HG03060 (cell line): ENCODE measurements at regions not wholly inside any gene's neighbourhood (a gene's known extent, or its start where the extent isn't known, plus 50 kb on each side); places are given as distances from the start of the nearest gene placed in this dataset.

Source experiments
- ATAC-seq: cut with Tn5 transposase; IDR thresholded peaks from one replicate; pipeline ENCODE4 v1.9.1; 2021; ENCODE audit warnings: low read depth, moderate number of reproducible peaks; ENCODE audit not compliant: unreplicated experiment

DNA sequence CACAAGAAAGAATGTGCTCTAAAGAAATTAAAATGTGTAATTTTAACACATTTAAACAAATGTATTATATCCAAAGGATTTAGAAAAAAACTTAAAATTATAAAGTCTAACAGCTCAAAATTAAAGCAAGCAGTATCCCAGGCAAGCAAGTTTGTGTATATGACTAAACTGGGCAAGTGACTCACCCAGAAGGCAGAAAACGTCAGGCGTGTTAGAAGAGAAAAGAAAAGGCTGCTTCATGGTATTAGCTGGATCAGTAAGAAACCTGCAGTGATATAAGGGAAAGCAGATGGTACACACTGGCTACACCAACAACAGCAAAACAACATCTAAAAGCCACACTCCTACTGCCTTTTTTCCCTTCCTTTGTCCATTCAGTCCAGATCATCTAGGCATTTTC lies 250.6 kb upstream of the NDST3 start:
- ATAC-seq = no peak

DNA sequence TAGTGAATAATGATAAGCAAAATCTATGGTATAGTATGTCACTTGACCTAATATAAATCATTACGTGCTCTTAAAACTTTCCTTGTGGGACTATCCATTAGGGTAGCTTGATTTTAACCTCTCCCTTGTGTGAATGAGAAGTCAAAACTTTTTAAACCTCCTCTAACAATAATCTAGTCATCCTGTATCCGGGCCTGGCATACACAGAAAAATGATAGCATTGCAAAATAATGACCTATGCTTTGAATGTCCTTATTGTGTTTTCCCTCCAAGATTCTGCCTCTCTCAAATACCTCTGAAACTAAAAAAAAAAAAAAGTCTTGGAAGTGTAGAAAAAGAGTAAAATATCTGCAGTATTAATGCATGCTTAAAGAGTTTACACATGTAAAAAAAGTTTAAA lies 250.0 kb upstream of the NDST3 start:
- no peak for ATAC-seq

DNA sequence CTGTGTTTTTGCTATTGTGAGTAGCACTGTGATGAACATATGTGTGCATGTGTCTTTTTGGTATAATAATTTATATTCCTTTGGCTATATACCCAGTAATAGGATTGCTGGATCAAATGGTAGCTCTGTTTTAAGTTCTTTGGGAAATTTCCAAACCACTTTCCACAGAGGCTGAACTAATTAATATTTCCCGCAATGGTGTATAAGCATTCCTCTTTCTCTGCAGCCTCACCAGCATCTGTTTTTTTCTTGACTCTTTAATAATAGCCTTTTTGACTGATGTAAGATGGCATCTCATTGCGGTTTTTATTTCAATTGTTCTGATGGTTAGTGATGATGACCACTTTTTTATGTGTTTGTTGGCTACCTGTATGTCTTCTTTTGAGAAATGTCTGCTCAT lies 247.7 kb upstream of the NDST3 start:
- no peak for ATAC-seq

DNA sequence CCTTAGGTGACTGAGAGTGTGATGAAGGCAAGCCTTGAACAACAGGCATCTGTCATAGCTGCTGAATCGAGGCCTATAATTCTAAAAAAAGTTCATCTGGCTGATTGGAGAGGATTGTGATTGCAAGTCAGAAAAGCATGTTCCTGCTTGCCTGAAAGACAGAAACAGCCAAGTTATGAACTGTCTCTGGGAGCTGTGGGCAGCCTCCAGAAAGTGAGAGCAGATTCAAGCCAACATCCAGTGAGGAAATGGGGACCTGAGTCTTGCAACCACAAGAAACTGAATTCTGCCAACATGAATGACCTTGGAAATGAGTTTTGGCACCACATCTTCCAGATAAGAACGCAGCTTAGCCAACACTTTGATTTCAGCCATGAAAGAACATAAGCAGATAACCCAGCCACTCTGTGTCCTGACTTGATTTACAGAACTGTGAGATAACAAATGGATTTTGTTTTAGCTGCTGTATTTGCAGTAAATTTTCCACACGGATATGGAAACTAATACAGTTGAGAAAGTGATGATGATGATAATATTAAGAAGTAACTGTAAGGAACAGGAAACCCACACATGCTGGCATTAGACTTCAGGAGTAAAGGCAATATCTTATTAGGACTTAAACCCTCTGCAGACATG lies 240.3 kb upstream of the NDST3 start:
- no peak for ATAC-seq

DNA sequence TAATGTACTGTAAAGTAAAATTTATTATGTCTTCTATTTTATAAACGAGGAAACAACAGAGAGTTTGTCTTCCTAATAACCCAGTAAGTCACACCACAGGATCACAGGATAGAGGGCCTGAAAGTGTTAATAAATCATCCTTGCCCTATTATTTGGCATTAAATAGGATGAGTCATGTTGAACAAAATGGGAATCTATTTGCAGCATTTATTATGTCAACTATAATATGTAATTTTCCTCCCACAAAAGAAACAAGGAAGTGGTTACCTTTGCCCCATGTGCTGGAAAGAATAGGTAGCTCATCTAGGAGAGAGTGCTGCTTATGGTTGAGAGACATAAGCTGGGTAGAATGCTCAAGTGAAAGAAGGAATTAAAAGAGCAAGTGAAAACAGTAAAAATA lies 237.6 kb upstream of the NDST3 start:
- ATAC-seq = no peak

DNA sequence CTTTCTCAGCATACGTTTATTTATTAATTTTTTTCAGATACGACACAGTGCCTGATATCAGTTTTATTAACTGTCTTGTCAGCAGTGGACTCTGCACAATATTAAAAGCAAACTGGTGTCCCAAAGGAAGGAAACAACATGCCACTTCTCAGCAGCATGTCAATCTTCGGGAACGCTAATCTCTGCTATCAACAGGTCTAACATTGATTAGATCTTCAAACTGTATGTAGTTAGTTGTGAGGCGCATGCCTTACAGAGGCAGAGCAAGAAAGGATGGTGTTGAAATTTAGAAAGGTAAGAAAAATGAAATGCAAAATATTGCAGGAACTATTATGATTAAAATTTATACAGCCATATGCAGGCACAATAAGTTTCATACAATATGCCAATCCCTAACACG lies 233.7 kb upstream of the NDST3 start:
- ATAC-seq = no peak

DNA sequence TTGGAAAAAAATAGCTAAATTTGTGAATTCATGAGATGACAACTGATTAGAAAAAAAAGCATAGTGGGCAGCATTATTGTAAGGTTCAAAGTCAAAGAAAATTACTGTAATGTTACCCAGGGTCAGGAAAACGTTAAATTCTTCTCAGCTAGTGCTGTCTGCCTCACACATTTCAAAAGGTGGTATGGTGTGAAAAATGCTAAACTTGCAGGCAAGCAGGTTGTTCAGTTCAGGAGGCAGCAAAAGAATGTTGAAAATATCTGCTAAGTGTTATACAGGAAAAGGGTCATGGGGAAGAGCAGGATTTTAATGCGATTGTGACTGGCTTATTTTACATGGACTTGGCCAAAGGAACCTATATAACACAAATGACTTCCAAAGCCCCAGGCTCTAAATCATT lies 232.5 kb upstream of the NDST3 start:
- no peak for ATAC-seq

DNA sequence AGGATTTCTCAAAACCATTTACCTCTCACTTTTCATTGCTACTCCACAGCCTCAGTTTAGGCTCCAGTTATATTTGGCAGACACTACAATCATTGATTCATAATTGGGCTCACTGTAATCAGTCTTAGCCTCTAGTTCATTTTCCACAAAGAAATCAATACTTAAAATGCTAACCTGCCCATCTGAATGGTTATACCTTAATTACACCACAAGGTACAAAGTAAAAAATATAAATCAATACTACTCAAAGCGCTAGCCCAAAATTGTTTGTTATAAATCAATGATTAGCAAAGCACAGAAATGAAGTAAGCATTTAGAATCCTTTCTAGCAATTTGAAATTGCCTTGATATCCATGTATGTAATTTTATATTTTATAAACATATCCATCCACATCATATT lies 222.6 kb upstream of the NDST3 start:
- no peak for ATAC-seq

DNA sequence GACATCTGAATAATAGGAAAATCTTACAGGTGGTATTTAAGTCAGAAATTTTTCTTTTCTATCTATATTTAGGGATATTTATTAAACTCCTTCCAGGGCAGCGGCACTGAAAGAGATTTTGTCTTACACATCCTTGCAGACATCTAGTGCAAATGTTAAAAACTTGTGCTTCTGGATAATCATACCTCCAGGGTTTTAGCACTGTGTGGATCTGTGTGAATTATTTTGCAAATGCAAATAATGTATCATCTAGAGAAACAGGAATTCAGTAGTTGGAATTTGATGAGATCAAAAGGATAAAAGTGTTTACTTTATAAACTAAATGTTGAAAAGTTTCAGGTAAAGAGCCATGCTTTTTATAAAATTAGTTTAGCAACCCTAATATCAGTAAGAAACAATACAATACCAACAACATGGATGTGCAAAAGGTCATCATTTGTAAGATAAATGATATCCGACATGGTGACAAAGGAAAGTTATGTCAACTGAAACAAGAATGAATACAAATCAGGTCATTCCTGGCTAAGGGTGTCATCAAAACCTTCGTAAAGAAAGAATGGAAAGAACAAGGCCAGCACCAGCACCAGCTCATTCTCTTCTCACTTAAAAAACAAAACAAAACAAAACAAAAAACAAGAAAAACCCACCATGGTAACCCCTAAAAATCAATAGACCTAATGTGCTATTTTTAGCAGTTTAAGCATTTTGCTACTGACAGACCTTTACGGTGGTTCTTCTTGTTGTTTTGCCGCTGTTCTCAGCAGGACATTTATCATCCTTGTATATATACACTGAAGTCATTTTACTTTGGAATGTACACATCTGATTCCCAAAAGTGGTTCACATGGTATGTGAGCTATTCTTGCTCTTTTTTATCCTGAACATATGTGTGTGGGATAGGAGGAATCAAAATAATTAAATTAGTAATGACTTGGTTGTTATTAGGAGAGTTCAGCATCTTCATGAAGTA lies 219.7 kb upstream of the NDST3 start:
- no peak for ATAC-seq

DNA sequence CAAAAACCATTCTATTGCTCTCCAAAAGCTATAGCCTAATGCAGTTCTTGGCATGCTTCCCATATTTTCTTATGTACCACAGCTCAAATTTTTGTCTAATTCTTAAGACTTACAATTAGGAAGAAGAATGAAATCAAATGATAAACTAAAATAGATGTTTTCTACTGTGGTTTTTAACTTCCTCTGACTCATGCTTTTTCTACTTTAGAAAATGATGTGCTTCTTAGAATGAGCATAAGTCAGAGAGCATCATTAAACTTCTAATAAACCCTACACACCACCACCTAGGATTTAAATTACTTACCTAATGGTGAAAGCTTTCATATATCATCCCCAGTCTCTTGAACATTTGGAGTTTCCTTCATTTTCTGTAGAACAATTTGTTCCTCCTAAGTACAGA lies 217.0 kb upstream of the NDST3 start:
- ATAC-seq = no peak

DNA sequence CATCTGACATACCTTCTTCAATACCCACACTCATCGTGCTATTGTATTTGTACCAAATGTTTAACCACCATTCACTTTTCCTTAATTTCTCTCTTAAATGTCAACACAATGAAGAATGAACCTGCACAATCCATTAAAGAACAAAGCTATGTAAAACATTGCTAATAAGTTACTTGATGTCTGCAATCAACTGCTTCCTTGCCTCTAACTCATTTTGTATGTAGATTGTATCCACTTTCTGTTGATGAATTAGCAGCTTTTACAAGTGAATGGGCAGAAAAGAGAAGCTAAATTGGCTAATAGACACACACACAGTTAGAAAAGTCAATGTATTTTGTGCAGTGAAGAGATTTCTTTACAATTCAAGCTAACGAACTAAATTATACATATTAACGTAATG lies 212.5 kb upstream of the NDST3 start:
- no peak for ATAC-seq

DNA sequence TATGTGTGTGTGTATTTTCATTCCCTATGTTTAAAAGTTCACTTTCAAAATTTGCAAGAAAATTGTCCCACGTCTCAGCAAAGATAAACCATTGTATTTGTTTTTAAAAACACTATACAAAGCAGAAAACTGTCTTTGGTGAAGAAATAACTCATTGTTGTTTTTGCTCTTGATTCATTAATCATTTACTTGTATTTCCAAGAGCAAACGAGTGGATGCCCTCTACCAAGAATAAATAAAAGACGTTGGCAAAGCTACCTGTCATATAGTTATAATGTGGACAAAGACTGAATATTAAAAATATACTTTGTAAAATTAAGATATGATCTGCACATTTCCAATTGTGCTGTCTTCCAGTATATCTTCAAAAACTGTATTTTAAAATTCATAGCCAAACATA lies 210.9 kb upstream of the NDST3 start:
- no peak for ATAC-seq

DNA sequence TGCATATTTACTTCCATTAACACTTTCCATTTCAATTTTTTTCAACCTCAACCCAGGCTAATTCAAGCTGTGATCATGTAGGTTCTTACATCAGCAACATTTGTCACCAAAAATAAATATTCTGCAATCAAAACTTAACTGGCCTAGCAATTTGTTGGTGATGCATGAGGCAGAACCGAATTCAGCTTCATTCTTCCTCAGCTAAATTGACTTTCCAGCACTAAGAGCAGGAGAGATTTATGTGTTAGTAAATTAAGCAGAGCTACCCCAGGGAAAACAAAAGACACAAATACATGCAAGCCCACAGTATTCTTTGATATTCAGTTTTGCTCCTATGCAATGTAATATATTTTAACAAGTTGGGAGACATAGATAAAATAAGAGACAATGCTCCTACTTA lies 208.7 kb upstream of the NDST3 start:
- no peak for ATAC-seq

DNA sequence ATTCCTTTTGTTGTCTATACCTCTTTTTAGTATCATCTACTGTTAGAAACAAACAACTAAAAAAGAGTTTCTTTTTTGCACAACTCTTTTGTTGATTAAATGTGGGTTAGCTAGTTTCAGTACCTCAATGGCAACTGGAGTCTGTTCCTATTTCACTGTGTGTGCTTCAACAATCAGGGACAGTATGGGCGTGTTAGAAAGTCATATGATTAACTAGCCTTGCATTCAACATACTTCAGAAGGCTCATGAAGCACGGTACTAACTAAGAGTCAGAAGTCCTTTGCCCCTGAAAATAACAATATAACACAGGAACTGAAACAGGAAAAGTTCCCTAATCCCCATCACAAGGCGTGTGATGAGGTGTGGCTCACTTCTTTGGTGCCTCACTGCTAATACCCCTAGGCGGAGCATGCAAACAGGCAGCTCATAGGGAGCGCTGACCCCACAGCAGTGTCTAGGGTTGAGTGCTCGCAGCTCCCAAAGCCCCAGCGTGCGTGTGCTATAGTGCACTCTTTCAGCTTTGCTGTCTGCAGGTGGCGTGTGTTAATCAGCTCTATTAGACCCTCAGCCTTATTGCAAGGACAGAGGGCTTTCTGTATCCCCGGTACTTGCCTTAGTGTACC lies 203.1 kb upstream of the NDST3 start:
- no peak for ATAC-seq

DNA sequence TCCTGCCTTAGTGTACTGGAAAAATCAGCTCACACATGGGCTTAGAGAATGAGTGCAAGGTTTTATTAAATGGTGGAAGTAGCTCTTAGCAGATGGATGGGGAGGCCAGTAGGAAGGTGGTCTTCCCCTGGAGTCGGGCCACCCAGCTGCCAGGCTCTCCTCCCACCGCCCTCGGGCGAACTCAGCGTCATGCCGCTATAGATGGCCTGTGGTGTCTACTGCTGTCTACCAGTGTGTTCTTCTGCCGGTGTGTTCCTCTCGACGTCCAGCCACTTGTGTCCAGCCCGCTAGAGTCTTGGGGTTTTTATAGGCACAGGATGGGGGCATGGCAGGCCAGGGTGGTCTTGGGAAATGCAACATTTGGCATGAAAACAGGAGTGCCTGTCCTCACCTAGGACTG lies 198.7 kb upstream of the NDST3 start:
- no peak for ATAC-seq

DNA sequence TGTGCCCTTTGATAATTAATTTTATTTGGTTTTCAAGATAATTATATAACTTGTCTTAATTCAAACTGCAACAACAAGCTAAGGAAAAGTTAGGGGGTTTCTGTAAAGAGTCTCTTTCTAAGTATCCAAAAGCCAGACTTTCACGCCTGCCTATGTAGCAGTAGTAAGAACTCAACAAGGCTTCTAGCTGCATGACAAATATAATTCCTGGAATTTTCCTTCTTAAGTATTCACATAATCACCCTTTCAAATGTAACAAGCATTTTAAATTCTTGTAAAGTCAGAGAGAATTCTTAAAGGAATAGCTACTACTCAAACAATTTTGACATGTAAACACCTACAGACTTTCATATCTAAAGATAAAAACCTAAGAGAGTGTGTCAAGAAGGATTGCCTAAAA lies 189.7 kb upstream of the NDST3 start:
- ATAC-seq = no peak

DNA sequence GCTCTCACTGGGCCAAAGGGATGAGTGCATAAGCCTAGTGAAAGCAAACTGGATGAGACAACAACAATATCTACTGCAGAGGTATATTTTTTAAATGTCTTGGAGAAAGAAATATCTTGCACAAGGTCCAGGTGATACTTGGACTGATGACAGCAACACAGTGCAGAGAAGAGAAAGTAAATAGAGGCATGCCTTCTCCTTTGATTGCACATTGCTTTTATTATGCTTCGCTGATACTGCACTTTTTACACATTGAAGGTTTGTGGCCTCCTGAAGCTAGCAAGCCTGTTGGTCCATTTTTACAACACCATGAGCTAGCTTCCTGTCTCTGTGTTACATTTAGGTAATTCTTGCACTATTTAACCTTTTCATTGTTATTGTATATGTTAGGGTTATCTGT lies 189.0 kb upstream of the NDST3 start:
- no peak for ATAC-seq

DNA sequence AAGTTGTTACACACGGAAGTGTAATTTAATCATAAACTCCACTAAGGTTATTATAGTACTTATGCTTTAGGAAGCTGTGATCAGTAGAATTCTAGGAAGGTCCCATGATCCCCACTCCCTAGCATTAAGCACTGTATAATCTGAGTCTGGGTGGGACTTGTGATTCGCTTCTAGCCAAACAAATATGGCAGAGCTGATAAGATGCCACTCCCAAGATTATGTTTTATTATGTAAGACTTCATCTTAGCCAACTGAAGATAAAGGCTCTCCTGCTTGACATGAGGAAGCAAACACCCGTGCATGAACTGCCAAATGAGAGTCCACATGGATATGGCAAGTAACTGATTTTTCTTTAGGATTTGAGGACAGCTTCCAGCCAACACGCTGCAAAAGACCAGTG lies 186.4 kb upstream of the NDST3 start:
- ATAC-seq = no peak

DNA sequence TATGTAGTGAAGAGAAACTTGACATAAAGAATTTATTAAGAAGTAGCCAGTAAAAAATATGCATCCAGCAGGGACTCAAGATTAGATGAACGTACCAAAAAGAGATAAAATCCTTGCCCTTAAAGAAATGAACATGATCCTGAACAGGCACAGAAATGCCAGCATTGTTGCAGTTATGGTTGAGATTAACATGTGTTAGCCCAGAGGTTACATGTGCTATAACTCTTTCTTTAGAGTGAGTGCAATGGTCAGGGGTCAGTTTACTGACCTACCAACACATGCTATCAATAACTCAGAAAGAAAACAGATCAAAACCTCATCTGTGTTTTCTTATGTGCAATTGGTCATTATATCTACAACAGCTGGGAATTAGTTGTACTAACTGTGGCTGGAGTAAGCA lies 166.1 kb upstream of the NDST3 start:
- ATAC-seq = no peak

DNA sequence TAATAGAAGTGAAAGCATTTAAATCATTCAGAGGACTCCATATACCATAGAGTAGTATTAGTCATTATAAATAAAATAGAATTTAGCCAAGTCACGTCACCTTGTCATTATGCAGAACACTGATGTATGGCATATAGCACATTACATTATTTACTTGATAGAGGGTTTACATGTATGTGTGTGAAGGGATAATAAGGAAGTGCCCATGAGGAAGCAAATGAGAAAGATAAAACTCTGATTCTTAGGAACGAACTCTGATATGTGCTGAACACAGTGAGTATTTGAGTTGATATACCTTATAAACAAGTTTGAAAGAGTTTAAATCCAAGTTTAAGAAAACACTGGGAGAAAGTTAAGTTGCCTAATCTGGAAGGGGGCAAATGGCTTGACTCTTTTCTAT lies 160.5 kb upstream of the NDST3 start:
- ATAC-seq = no peak

DNA sequence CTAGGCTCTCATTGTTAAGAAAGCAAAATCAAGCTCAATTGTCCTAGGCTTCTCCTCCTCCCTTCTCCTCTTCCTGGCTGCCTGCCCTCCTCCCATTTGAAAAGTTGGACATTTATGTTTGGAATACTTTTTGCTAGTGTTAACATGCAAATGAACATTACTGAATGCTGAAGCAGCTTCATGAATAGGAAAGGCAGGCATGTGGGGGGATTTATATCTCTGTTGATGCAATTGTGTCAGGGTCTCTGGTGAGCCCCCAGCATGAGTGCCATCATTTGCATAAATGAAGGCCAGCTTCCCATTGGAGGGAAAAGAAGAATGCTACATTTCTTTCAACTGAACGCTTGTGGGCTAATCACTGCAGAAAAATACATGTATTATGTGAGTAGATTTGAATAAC lies 160.1 kb upstream of the NDST3 start:
- ATAC-seq = no peak

DNA sequence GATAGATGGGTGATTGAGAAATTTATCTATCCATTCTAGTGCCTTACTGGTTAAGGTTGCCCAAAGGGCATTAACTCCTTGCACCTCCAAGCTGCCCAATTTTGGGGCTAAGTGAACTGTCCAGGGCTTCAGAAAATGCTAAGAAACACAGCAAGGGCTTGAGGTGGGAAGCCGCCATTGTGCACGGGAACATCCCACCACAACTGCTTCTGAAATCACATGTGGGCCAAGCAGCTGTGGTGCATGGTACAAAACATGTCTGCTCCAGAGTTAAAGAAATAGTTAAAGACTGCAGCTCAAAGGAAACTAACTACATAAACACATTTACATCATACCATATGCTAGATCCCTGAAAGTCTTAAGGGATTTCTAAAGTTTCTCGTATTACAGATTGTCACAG lies 144.3 kb upstream of the NDST3 start:
- no peak for ATAC-seq
